Heart left ventricle (tissue), 16 donors: ENCODE measurements at regions not wholly inside any gene's neighbourhood (a gene's known extent, or its start where the extent isn't known, plus 50 kb on each side); places are given as distances from the start of the nearest gene placed in this dataset.

ENCODE experiments used
- ATAC-seq, 4 donors: fragments of 200-7000 bp; cut with Tn5 transposase; one replicate each; pipeline ENCODE4 v1.9.1; 2020 to 2022; ENCODE audit warnings: moderate library complexity in 4 of 4, mild to moderate bottlenecking in 3 of 4, moderate number of reproducible peaks in 1 of 4
- DNase-seq, 5 donors: peaks; one replicate each; pipeline ENCODE4 v3.0.0-alpha.2; 2020
- H3K27ac ChIP-seq, 12 donors: fragments of 200-600 bp; sonication (generic) in 4 of 12; one replicate each; pipeline versions ENCODE4 v1.5.0 to v1.8.0; 2016 to 2022; ENCODE audit warnings: mild to moderate bottlenecking in 2 of 12
- H3K27me3 ChIP-seq, 9 donors: fragments of 200-600 bp; sonication (generic) in 2 of 9; one replicate each; pipeline versions ENCODE4 v1.5.1 to v1.8.0; 2016 to 2022; ENCODE audit warnings: mild to moderate bottlenecking in 3 of 9
- H3K36me3 ChIP-seq, 9 donors: fragments of 200-600 bp; sonication (generic) in 2 of 9; one replicate each; pipeline versions ENCODE4 v1.5.0 to v1.8.0; 2018 to 2022; ENCODE audit warnings: mild to moderate bottlenecking in 2 of 9
- H3K4me1 ChIP-seq, 12 donors: fragments of 200-600 bp; sonication (generic) in 4 of 12; one replicate each; pipeline versions ENCODE4 v1.5.0 to v1.8.0; 2016 to 2022; ENCODE audit warnings: mild to moderate bottlenecking in 3 of 12
- H3K4me3 ChIP-seq, 12 donors: fragments of 200-600 bp; sonication (generic) in 4 of 12; one replicate each; pipeline versions ENCODE4 v1.5.0 to v1.8.0; 2017 to 2022; ENCODE audit warnings: mild to moderate bottlenecking in 9 of 12, moderate library complexity in 4 of 12
- H3K9me3 ChIP-seq, 12 donors: fragments of 200-600 bp; sonication (generic) in 4 of 12; one replicate each; pipeline versions ENCODE4 v1.5.0 to v1.8.0; 2016 to 2022; ENCODE audit warnings: mild to moderate bottlenecking in 1 of 12
- POLR2A ChIP-seq, 2 donors: fragments of 450-650 bp; IDR thresholded peaks; one replicate each; pipeline ENCODE4 v1.6.1; 2017; ENCODE audit warnings: antibody characterized with exemption in 2 of 2, mild to moderate bottlenecking in 2 of 2, moderate library complexity in 2 of 2
- WGBS, 4 donors: extraction: QIAGEN DNeasy Blood & Tissue Kit in 2 of 4; methylation state at CpG; one replicate each; pipeline versions ENCODE4 v1.1.5 to v1.1.7; 2013 to 2018; 5-methylcytosine and 5-hydroxymethylcytosine counted together
- intact Hi-C, 10 donors: fragments of 100-400 bp; cut with DNase I; formaldehyde crosslinking; loops; one replicate each; pipeline versions ENCODE4 v1.11.1 to v1.14.2; 2022
- TF ChIP-seq, protein P1 (sequence below), 12 donors: fragments of 200-600 bp; sonication (generic) in 4 of 12; IDR thresholded peaks; one replicate each; pipeline versions ENCODE4 v1.5.0 to v1.8.0; 2018 to 2022; ENCODE audit warnings: antibody characterized with exemption in 12 of 12, mild to moderate bottlenecking in 5 of 12
- donor health status: ischemic (EF 13 %, LVEDD 7.1; RV severe dilation, severe dysfunction).
- donor health status: healthy with polysubstance abuse.
- donor health status: DM: no; HTN: yes; CAD: no.
- donor health status: DM: no; HTN: no; CAD: no.
- donor health status: ischemic (EF 25% LVEDD 6.9; RV normal size, moderate dysfunction).
- donor health status: ischemic (EF 25% LVEDD 5.7; RV mildly dilated, moderate dysfunction).
- donor health status: healthy.
- donor health status: DM: yes; HTN: yes; CAD: no.
- donor health status: ischemic (EF 35%, LVEDD 5.7; RV mildly dilated, moderate dysfunction).
- donor health status: nonischemic (EF 11% LVEDD 7.7; RV severe dilation, severe dysfunction).
- donor health status: DM: yes; HTN: yes; CAD: no.
- donor health status: PGD.
- donor health status: ischemic (EF 29% LVEDD 5.4; RV normal size, mild dysfunction).
- donor health status: nonischemic (EF 23%, LVEDD 6.1; RV moderate dilation, normal function).

DNA sequence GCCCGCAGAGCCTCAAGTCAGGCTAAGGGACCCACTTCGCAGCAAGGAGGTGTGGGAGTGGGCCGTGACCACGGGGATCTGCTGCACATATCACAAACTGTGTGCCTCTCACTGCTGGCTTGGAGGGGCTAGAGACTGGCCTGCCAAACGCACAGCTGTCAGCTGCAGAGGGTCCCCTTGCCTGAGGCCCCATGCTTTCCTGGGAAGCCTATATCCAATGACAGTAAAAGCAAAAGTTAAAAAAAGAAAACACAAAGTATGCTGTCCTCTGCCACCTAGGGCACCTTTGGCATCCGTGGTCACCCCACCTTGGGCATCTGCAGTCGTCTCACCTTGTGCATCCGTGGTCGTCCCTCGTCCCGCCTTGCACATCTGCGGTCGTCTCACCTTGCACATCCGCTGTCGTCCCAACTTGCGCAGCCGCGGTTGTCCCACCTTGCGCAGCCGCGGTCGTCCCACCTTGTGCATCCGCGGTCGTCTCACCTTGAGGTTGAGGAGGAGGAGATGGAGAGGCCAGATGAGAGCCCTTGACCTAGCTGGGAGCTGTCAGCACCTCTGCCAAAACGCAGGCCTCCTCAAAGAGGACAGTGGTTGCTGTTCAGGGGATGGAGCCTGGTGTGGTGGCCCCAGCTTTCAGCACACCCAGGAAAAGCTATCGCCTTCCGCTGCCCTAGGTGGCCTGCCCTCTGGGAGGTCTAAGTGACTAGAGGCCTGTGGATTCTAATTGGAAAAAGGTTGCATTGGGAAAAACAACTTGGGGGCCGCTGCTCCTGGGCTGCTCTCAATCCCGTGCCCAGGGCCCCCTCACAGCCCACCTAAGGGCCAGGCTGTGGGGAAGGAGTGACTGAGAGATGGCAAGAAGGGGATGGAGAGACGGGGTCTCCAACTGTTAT lies 90.5 kb downstream of the MYEOV start:
- Histone ChIP-seq H3K27me3 (no peaks in the 10 kb centered on the region), H3K36me3 (no peaks in the 10 kb centered on the region), H3K4me1 (peaks cover 0 to 7% (median 0%) of the 10 kb centered on the region in 12 donors), H3K9me3 (peaks cover 0 to 26% (median 11%) of the 10 kb centered on the region in 12 donors), H3K27ac (no peak overlapping the region), H3K4me3 (no peak overlapping the region)
- ATAC-seq (no peak), DNase-seq (peak in 1 of 5 donors; percentile 6)
- intact Hi-C loops: no loop called here
- 88 to 91% (median 89%) methylated on average over 31 of the region's 31 CpGs for WGBS, 4 donors
- TF ChIP-seq, protein P1, sequence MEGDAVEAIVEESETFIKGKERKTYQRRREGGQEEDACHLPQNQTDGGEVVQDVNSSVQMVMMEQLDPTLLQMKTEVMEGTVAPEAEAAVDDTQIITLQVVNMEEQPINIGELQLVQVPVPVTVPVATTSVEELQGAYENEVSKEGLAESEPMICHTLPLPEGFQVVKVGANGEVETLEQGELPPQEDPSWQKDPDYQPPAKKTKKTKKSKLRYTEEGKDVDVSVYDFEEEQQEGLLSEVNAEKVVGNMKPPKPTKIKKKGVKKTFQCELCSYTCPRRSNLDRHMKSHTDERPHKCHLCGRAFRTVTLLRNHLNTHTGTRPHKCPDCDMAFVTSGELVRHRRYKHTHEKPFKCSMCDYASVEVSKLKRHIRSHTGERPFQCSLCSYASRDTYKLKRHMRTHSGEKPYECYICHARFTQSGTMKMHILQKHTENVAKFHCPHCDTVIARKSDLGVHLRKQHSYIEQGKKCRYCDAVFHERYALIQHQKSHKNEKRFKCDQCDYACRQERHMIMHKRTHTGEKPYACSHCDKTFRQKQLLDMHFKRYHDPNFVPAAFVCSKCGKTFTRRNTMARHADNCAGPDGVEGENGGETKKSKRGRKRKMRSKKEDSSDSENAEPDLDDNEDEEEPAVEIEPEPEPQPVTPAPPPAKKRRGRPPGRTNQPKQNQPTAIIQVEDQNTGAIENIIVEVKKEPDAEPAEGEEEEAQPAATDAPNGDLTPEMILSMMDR (IDR thresholded peaks at IDR 0.05): no peak
- TF ChIP-seq POLR2A (IDR thresholded peaks at IDR 0.05): no peak

DNA sequence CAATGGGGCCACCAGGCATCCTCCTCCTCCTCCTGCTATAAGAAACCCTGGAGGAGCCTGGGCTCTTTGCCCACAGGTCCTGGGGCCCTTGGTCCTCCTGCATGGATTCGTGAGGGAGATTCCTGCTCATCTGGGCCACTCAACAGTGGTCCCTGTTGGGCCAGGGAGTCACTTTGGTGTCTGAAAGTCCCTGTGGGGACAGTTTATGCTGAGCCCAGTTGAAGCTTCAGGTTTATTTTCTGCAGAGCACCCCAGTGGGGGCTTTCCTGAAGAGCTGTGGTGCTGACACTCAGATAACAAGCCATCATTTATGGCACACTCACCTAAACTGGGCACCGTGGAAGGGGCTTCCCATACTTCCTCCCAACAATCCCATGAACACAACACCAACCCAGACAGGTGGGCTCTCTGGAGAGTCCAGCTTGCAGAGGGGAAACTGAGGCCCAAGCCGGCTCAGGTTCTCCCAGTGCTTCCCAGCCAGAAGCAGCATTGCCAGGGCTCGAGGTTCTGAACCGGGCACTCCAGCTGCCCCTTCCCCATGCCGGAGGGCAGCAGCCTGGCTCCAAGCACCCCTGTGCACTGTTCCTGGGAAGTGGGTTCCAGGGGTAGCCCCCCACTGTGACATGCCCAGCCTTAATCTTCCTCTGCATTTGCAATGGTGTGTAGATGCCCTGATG lies 91.3 kb downstream of the MYEOV start:
- no peak for DNase-seq
- H3K4me1 ChIP-seq: peaks cover 0 to 7% (median 0%) of the 10 kb centered on the region in 12 donors
- WGBS, 4 donors: 90 to 95% (median 93%) methylated on average over 6 of the region's 6 CpGs
- no peaks in the 10 kb centered on the region for H3K36me3 ChIP-seq
- intact Hi-C loops: no loop called here
- no peak for ATAC-seq
- peaks cover 0 to 31% (median 11%) of the 10 kb centered on the region in 12 donors for H3K9me3 ChIP-seq
- H3K27me3 ChIP-seq: no peaks in the 10 kb centered on the region
- H3K4me3 ChIP-seq: no peak overlapping the region
- H3K27ac ChIP-seq: no peak overlapping the region
- TF ChIP-seq, protein P1 (IDR thresholded peaks at IDR 0.05): no peak
- no peak for TF ChIP-seq POLR2A (IDR thresholded peaks at IDR 0.05)

DNA sequence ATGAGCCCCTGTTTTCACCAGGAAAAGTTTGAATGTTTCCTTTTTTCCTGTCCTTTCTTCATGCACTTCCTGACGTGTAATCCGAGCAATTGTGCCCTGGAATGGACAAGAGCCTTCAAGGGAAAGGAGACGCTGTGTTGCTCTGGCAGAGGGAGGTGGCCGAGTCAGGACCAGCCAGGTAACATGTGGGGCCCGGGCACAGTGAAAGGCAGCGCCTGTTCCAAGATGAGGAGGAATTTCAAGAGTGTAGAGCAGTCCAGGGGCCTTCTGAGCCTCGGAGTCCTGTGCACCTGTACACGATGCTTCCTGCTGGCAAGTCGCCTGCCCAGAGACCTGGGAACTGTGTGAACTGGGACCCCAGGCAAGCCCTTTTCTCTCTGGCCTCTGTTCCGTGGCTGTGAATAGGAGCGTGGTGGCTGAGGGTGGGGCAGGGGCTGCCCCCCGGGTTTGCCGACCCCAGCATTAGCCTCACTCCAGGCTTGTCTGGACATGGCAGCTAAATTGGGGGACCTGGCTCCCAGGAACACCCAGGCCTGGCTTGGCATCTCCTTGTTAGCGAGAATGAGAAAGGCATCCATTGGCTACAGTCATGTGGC lies 92.0 kb downstream of the MYEOV start:
- DNase-seq (peak in 2 of 5 donors; percentile 5 to 48), ATAC-seq (no peak)
- intact Hi-C loops: no loop called here
- peaks cover 0 to 31% (median 11%) of the 10 kb centered on the region in 12 donors for H3K9me3 ChIP-seq
- H3K4me3 ChIP-seq: no peak overlapping the region
- H3K36me3 ChIP-seq: no peaks in the 10 kb centered on the region
- no peaks in the 10 kb centered on the region for H3K27me3 ChIP-seq
- H3K27ac ChIP-seq: no peak overlapping the region
- WGBS, 4 donors: 91 to 98% (median 96%) methylated on average over 10 to 14 of the region's 14 CpGs
- H3K4me1 ChIP-seq: peaks cover 0 to 7% (median 0%) of the 10 kb centered on the region in 12 donors
- TF ChIP-seq, protein P1 (IDR thresholded peaks at IDR 0.05): no peak
- no peak for TF ChIP-seq POLR2A (IDR thresholded peaks at IDR 0.05)
